ENCODE measurements at regions not wholly inside any gene's neighbourhood (a gene's known extent, or its start where the extent isn't known, plus 50 kb on each side); places are given as distances from the start of the nearest gene placed in this dataset.

DNA sequence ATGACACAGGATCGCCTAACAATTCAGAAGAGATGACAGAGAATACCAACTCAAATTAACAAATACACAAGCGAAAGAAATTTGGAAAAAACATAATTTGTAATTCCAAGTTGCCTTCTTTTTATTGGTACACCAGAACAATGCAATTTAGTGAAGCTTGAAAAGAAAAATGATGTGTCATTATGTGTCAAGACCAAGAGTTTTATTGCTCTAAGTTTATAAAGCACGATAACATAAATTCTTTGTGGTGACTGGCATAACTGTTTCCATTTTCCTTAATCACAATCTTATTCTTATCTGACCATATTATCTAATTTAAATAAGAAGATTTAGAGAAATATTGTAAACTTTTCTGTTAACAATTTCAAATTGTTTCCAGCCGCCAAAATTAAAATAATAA, 273.2 kb upstream of the TECRL start:
- TF ChIP-seq, protein P1, sequence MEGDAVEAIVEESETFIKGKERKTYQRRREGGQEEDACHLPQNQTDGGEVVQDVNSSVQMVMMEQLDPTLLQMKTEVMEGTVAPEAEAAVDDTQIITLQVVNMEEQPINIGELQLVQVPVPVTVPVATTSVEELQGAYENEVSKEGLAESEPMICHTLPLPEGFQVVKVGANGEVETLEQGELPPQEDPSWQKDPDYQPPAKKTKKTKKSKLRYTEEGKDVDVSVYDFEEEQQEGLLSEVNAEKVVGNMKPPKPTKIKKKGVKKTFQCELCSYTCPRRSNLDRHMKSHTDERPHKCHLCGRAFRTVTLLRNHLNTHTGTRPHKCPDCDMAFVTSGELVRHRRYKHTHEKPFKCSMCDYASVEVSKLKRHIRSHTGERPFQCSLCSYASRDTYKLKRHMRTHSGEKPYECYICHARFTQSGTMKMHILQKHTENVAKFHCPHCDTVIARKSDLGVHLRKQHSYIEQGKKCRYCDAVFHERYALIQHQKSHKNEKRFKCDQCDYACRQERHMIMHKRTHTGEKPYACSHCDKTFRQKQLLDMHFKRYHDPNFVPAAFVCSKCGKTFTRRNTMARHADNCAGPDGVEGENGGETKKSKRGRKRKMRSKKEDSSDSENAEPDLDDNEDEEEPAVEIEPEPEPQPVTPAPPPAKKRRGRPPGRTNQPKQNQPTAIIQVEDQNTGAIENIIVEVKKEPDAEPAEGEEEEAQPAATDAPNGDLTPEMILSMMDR (IDR thresholded peaks at IDR 0.05; ENCODE audit: low read depth, low read length): no peak
- TF ChIP-seq EZH2phosphoT487 (IDR thresholded peaks at IDR 0.05; ENCODE audit: low read depth): no peak
